CD4-positive, alpha-beta T cell (primary cell): ENCODE measurements at regions not wholly inside any gene's neighbourhood (a gene's known extent, or its start where the extent isn't known, plus 50 kb on each side); places are given as distances from the start of the nearest gene placed in this dataset.

ENCODE experiments used
- ATAC-seq: fragments of 200-7000 bp; cut with Tn5 transposase; one replicate; pipeline ENCODE4 v1.10.0; 2022; ENCODE audit warnings: mild to moderate bottlenecking; ENCODE audit not compliant: poor library complexity
- CTCF ChIA-PET: fragments of 350-600 bp; sonication (Branson Sonifier 250); formaldehyde crosslinking; loops from one replicate; lab custom pipeline; 2021; ENCODE audit warnings: antibody characterized with exemption, inconsistent platforms; lab: Charles Lee
- POLR2A ChIA-PET: fragments of 350-600 bp; sonication (Branson Sonifier 250); formaldehyde crosslinking; loops from one replicate; lab custom pipeline; 2021; ENCODE audit warnings: antibody characterized with exemption, inconsistent platforms; lab: Charles Lee
- DNase-seq, 14 experiments: peaks; one replicate each; pipeline ENCODE4 v3.0.0-alpha.2; 2013 to 2020; ENCODE audit warnings: mixed read lengths in 2 of 14
- H3K27ac ChIP-seq, 2 donors: one replicate each; pipeline versions ENCODE4 v1.5.1 to v1.7.0; 2013; ENCODE audit warnings: low read length in 2 of 2, low read depth in 1 of 2, mild to moderate bottlenecking in 1 of 2
- H3K27me3 ChIP-seq, 2 experiments: 1 replicate in 1 of 2; 2 replicates in 1 of 2; pipeline versions ENCODE4 v1.6.1 to v1.7.0; 2013; ENCODE audit warnings: low read length in 2 of 2, control low read depth in 1 of 2, mild to moderate bottlenecking in 1 of 2, moderate library complexity in 1 of 2; ENCODE audit not compliant: insufficient read depth in 2 of 2, control insufficient read depth in 1 of 2
- H3K36me3 ChIP-seq: one replicate; pipeline ENCODE4 v1.6.1; 2013; ENCODE audit warnings: low read length, control low read depth; ENCODE audit not compliant: insufficient read depth
- H3K4me1 ChIP-seq: one replicate; pipeline ENCODE4 v1.6.1; 2013; ENCODE audit warnings: low read length, control low read depth; ENCODE audit not compliant: insufficient read depth
- H3K4me3 ChIP-seq: one replicate; pipeline ENCODE4 v1.5.1; 2013; ENCODE audit warnings: mild to moderate bottlenecking, low read length, moderate library complexity
- H3K9me3 ChIP-seq, 2 experiments: 1 replicate in 1 of 2; 2 replicates in 1 of 2; pipeline versions ENCODE4 v1.6.1 to v1.7.0; 2013; ENCODE audit warnings: low read length in 2 of 2, mild to moderate bottlenecking in 2 of 2, control low read depth in 1 of 2, moderate library complexity in 1 of 2; ENCODE audit not compliant: control insufficient read depth in 1 of 2, insufficient read depth in 1 of 2
- H3K27ac Mint-ChIP-seq: one replicate; pipeline ENCODE4 v1.8.0; 2020; ENCODE audit warnings: mixed read lengths
- H3K27me3 Mint-ChIP-seq: one replicate; pipeline ENCODE4 v1.8.0; 2021; ENCODE audit warnings: mixed read lengths
- H3K36me3 Mint-ChIP-seq: one replicate; pipeline ENCODE4 v1.8.0; 2021; ENCODE audit warnings: low read depth, mixed read lengths
- H3K4me1 Mint-ChIP-seq: one replicate; pipeline ENCODE4 v1.8.0; 2021; ENCODE audit warnings: low read depth, mixed read lengths
- H3K4me3 Mint-ChIP-seq: one replicate; pipeline ENCODE4 v1.8.0; 2020; ENCODE audit warnings: mild to moderate bottlenecking, mixed read lengths
- H3K9me3 Mint-ChIP-seq: one replicate; pipeline ENCODE4 v1.8.0; 2020; ENCODE audit warnings: mixed read lengths
- CTCF ChIP-seq: fragments of 200-600 bp; IDR thresholded peaks from one replicate; pipeline ENCODE4 v1.8.0; 2022; ENCODE audit warnings: antibody characterized with exemption, mild to moderate bottlenecking
- intact Hi-C, 2 experiments: fragments of 100-400 bp; cut with DNase I in 1 of 2; cut with micrococcal nuclease in 1 of 2; formaldehyde crosslinking; loops; one replicate each; pipeline versions ENCODE4 v1.15.1 to v1.9.0; 2023 to 2025; cut with DNase I, micrococcal nuclease

- peaks cover 28% of the 10 kb centered on the region for H3K27me3 Mint-ChIP-seq
- H3K4me3 Mint-ChIP-seq, result no peak overlapping the region
- H3K27ac Mint-ChIP-seq, result no peak overlapping the region
- H3K4me3 ChIP-seq, result no peak overlapping the region
- ATAC-seq (no peak), DNase-seq (no peak)
- no peak for TF ChIP-seq CTCF
- no peak overlapping the region for H3K27ac ChIP-seq
- no peaks in the 10 kb centered on the region for H3K4me1 ChIP-seq
- H3K9me3 ChIP-seq, result no peaks in the 10 kb centered on the region
- CTCF ChIA-PET, result no interaction called here
- POLR2A ChIA-PET, result no interaction called here
- H3K27me3 ChIP-seq, result peaks cover 8 to 10% of the 10 kb centered on the region in 2 experiments
- no peaks in the 10 kb centered on the region for H3K36me3 Mint-ChIP-seq
- intact Hi-C loops, result no loop called here
- H3K9me3 Mint-ChIP-seq, result no peaks in the 10 kb centered on the region
- H3K4me1 Mint-ChIP-seq, result no peaks in the 10 kb centered on the region
- no peaks in the 10 kb centered on the region for H3K36me3 ChIP-seq
These were observed 101.0 kb upstream of the LINGO1 start for GRCh38 chr15:77733579-77734300.

- ATAC-seq (no peak), DNase-seq (no peak)
- intact Hi-C loops, result no loop called here
- no peaks in the 10 kb centered on the region for H3K36me3 ChIP-seq
- H3K4me3 ChIP-seq, result no peak overlapping the region
- no peaks in the 10 kb centered on the region for H3K4me1 ChIP-seq
- ChIA-PET POLR2A (no interaction called here), CTCF (no interaction called here)
- no peaks in the 10 kb centered on the region for H3K36me3 Mint-ChIP-seq
- H3K27me3 ChIP-seq, result peaks cover 8 to 10% of the 10 kb centered on the region in 2 experiments
- H3K27ac ChIP-seq, result no peak overlapping the region
- TF ChIP-seq CTCF, result no peak
- peaks cover 0 to 4% of the 10 kb centered on the region in 2 experiments for H3K9me3 ChIP-seq
- no peaks in the 10 kb centered on the region for H3K4me1 Mint-ChIP-seq
- H3K9me3 Mint-ChIP-seq, result no peaks in the 10 kb centered on the region
- H3K27ac Mint-ChIP-seq, result no peak overlapping the region
- peaks cover 21% of the 10 kb centered on the region for H3K27me3 Mint-ChIP-seq
- H3K4me3 Mint-ChIP-seq, result no peak overlapping the region
These were observed 100.0 kb upstream of the LINGO1 start for GRCh38 chr15:77732514-77733335.

DNA sequence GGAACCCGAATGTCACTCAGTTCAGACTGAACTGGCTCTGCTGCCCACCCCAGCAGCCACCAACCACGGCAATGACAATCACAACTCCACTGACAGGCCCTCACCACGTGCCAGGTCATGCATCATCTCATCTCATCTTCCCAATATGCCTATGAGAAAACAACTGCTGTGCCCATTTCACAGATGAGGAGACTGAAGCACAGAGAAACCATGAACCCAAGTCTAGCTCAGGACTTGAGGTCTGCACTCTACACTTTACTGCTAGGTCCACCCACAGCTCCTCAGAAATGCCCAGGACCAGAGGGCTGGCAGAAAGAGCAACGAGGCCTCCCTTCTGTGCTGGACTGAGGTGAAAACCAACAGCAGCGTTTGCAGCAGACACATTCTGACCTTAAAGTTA is 99.2 kb upstream of the LINGO1 start:
- H3K36me3 ChIP-seq, result no peaks in the 10 kb centered on the region
- Mint-ChIP-seq H3K27me3 (peaks cover 16% of the 10 kb centered on the region), H3K27ac (no peak overlapping the region), H3K4me3 (no peak overlapping the region), H3K9me3 (no peaks in the 10 kb centered on the region), H3K36me3 (no peaks in the 10 kb centered on the region), H3K4me1 (no peaks in the 10 kb centered on the region)
- H3K4me3 ChIP-seq, result no peak overlapping the region
- no peak for TF ChIP-seq CTCF
- intact Hi-C loops, result no loop called here
- peaks cover 8 to 10% of the 10 kb centered on the region in 2 experiments for H3K27me3 ChIP-seq
- DNase-seq (no peak), ATAC-seq (no peak)
- H3K27ac ChIP-seq, result no peak overlapping the region
- no peaks in the 10 kb centered on the region for H3K4me1 ChIP-seq
- CTCF ChIA-PET, result no interaction called here
- POLR2A ChIA-PET, result no interaction called here
- H3K9me3 ChIP-seq, result peaks cover 0 to 4% of the 10 kb centered on the region in 2 experiments
